Caki2 (cell line): ENCODE measurements at regions not wholly inside any gene's neighbourhood (a gene's known extent, or its start where the extent isn't known, plus 50 kb on each side); places are given as distances from the start of the nearest gene placed in this dataset.

Experiments used
- DNase-seq: peaks from one replicate; pipeline ENCODE4 v3.0.0-alpha.2; 2015; ENCODE audit warnings: low read depth
- in situ Hi-C: cut with HindIII; loops from 2 replicates; pipeline ENCODE4 v1.10.0; 2016; ENCODE audit warnings: low sequenced_read_pairs, low pct_unique_long_range_greater_than_20kb, mixed read lengths

- DNase-seq = no peak
- in situ Hi-C loops = no loop called here
Observed at GRCh38 chr2:144230448-144231085, 289.4 kb downstream of the ZEB2 start.

GRCh38 chr2:144230033-144230432 lies 289.9 kb downstream of the ZEB2 start:
- DNase-seq = no peak
- in situ Hi-C loops = no loop called here

GRCh38 chr2:144229296-144229695 lies 290.6 kb downstream of the ZEB2 start:
- DNase-seq = no peak
- in situ Hi-C loops = no loop called here

- in situ Hi-C loops = no loop called here
- DNase-seq = no peak
Observed at GRCh38 chr2:144227427-144228105, 292.4 kb downstream of the ZEB2 start.

GRCh38 chr2:144225076-144225475 lies 294.8 kb downstream of the ZEB2 start:
- DNase-seq = no peak
- in situ Hi-C loops = no loop called here

DNA sequence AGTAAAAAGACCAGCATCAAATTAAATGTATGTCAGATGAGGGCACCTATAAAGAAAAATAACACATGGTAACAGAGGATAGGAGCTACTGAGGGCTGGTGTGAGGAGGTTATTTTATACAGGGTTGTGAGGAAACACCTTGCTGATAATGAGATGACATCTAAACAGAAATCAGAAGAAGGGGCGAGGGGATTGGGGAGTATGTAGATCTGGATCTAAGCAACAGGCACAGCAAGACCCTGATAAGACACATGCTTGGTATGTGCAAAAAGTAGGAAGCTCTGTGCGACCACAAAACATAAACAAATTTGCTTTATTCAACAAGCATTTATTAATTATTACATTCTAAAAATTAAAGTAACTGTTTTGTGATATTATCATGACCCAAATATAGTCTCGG lies 295.4 kb downstream of the ZEB2 start:
- in situ Hi-C loops = no loop called here
- DNase-seq = no peak

DNA sequence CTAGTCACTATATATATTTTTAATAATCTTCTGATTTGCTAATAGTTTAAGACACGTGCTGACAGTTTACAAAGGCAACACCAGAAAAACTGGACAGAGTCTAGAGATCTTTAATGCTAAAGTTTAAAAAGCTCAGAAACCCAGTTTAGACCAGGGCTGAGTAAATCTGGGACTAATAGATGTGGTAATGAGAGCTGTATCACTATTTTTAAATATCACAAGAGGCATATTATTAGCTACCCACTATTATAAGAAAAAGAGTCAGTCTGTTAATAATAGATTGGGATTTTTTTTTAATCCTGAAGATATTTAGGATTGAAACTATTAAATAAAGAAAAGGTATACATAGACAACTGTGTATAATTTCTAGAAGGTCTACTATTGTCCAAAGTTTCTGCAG lies 299.9 kb downstream of the ZEB2 start:
- in situ Hi-C loops = no loop called here
- DNase-seq = no peak

- DNase-seq = peak; percentile 59
- in situ Hi-C loops = no loop called here
Observed at GRCh38 chr2:144217853-144218633, 301.9 kb downstream of the ZEB2 start.

GRCh38 chr2:144215701-144216675 lies 303.9 kb downstream of the ZEB2 start:
- in situ Hi-C loops = no loop called here
- no peak for DNase-seq

GRCh38 chr2:144215207-144215606 lies 304.7 kb downstream of the ZEB2 start:
- DNase-seq = no peak
- in situ Hi-C loops = no loop called here

DNA sequence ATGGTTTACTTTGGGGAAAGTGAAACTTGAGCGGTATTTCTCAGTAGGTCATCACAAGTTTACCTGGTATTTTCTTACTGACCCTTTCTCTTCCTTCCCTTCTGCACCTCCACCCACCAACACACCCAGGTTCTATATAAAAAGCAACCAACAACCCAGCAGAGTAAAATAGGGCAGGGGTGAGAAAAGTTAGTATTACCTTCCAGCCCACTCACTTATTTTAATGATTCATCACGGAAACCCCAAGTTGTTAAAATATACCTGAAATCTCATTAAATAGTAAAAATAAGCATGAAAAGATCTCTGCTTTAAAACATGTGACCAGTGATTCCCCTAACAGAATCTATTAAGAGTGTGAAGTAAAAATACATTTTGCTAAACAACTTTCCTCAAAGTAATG lies 306.1 kb downstream of the ZEB2 start:
- in situ Hi-C loops = no loop called here

DNA sequence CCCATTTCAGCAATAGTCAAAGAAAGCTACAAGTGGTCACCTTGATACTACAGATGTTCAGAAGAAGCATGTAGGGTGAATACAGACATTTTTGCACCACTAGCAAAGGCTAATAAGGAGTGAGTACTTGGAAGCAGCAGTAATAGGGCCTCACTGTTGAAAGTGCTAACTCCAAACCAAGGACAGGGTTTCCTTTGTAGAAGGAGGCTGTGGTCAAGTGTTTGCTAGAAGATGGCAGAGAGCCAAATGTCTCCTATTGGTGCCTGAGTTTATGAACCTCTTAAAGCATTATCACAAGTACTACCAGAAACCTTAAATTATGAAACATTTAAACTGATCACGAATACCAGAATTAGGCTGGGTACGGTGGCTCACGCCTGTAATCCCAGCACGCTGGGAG lies 308.1 kb downstream of the ZEB2 start:
- no peak for DNase-seq
- in situ Hi-C loops = no loop called here

More for the DNA sequence above, 306.1 kb downstream of the ZEB2 start:
- no peak for DNase-seq

GRCh38 chr2:144211065-144211464 lies 308.9 kb downstream of the ZEB2 start:
- in situ Hi-C loops = no loop called here
- DNase-seq = no peak

- in situ Hi-C loops = no loop called here
- no peak for DNase-seq
Observed at GRCh38 chr2:144210076-144210475, 309.8 kb downstream of the ZEB2 start.

GRCh38 chr2:144208924-144209323 lies 311.0 kb downstream of the ZEB2 start:
- in situ Hi-C loops = loop anchor here (10.0 kb wide), 1 partner anchor 154 kb away; no protein-coding TSS in a partner anchor
- DNase-seq = no peak

- in situ Hi-C loops = loop anchor here (10.0 kb wide), 1 partner anchor 151 kb away; no protein-coding TSS in a partner anchor
- DNase-seq = no peak
Observed at GRCh38 chr2:144206019-144206418, 313.9 kb downstream of the ZEB2 start.

- DNase-seq = no peak
- in situ Hi-C loops = loop anchor here (10.0 kb wide), 1 partner anchor 147 kb away; no protein-coding TSS in a partner anchor
Observed at GRCh38 chr2:144201868-144202468, 318.0 kb downstream of the ZEB2 start.

- DNase-seq = no peak
- in situ Hi-C loops = loop anchor here (10.0 kb wide), 1 partner anchor 146 kb away; no protein-coding TSS in a partner anchor
Observed at GRCh38 chr2:144201126-144201525, 318.8 kb downstream of the ZEB2 start.
